ENCODE measurements at regions not wholly inside any gene's neighbourhood (a gene's known extent, or its start where the extent isn't known, plus 50 kb on each side); places are given as distances from the start of the nearest gene placed in this dataset.

DNA sequence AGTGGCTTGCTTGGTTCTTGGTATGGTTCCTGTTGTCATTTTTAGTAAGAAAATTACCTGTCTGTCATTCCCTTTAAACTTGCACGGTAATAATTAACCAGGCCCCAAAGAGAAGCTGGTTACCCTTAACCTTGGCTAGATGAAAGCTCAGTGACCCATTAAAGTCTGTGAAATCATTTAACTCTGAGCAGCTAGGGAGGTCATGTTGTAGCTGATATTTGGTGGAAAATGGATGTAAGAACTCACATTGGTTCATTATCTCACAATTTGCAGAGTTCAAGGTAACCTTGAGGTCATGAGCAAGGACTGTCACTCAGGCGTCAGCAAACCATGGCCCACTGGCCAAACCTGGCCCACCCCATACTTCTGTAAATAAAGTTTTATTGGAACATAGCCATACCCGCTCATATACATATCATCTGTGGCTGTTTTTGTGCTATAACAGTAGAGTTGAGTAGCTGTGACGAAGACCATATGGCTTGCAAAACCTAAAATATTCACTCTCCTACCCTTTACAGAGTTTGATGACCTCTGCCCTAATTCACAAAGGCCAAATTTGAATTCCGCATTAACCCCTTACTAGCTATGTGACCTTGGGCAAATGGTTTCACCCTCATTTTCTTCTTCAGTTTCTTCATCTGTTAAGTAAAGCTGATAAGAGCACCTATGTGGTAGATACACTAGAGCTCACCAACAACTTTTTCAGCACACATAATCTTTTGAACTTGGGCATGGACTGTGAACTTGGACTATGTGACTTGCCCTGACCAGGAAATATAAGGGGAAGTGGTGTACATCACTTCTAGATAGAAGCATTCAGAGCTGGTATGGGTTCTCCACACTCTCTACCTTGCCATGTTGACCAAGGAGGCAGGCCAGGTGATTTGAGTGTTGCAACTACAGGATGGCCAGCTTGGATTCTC is 61.5 kb upstream of the CPEB4 start (continued):
- no peak for TF ChIP-seq ZNF558 (CRISPR knock-in tag; IDR thresholded peaks at IDR 0.05; ENCODE audit: borderline replicate concordance)
- TF ChIP-seq FOXA1 (IDR thresholded peaks at IDR 0.05): no peak
- TF ChIP-seq FOXA1 (CRISPR knock-in tag; IDR thresholded peaks at IDR 0.05): peak; percentile 31; the same call in 1 of the 2 replicates
- no peak for TF ChIP-seq HNRNPH1 (optimal IDR thresholded peaks at IDR 0.05; ENCODE audit: low read depth, low read length)
- no peak for TF ChIP-seq ZNF569 (CRISPR knock-in tag; IDR thresholded peaks at IDR 0.05; ENCODE audit: borderline replicate concordance)
- TF ChIP-seq, protein P1, sequence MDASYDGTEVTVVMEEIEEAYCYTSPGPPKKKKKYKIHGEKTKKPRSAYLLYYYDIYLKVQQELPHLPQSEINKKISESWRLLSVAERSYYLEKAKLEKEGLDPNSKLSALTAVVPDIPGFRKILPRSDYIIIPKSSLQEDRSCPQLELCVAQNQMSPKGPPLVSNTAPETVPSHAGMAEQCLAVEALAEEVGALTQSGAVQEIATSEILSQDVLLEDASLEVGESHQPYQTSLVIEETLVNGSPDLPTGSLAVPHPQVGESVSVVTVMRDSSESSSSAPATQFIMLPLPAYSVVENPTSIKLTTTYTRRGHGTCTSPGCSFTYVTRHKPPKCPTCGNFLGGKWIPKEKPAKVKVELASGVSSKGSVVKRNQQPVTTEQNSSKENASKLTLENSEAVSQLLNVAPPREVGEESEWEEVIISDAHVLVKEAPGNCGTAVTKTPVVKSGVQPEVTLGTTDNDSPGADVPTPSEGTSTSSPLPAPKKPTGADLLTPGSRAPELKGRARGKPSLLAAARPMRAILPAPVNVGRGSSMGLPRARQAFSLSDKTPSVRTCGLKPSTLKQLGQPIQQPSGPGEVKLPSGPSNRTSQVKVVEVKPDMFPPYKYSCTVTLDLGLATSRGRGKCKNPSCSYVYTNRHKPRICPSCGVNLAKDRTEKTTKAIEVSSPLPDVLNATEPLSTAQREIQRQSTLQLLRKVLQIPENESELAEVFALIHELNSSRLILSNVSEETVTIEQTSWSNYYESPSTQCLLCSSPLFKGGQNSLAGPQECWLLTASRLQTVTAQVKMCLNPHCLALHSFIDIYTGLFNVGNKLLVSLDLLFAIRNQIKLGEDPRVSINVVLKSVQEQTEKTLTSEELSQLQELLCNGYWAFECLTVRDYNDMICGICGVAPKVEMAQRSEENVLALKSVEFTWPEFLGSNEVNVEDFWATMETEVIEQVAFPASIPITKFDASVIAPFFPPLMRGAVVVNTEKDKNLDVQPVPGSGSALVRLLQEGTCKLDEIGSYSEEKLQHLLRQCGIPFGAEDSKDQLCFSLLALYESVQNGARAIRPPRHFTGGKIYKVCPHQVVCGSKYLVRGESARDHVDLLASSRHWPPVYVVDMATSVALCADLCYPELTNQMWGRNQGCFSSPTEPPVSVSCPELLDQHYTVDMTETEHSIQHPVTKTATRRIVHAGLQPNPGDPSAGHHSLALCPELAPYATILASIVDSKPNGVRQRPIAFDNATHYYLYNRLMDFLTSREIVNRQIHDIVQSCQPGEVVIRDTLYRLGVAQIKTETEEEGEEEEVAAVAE (CRISPR knock-in tag; IDR thresholded peaks at IDR 0.05; ENCODE audit: borderline replicate concordance): no peak
- peak; percentile 41; the same call in 1 of the 2 replicates for TF ChIP-seq HNRNPUL1 (IDR thresholded peaks at IDR 0.05; ENCODE audit: low read depth, low read length)
- no peak for TF ChIP-seq PAWR (CRISPR knock-in tag; IDR thresholded peaks at IDR 0.05; ENCODE audit: borderline replicate concordance)
- no peak for TF ChIP-seq SALL2 (CRISPR knock-in tag; IDR thresholded peaks at IDR 0.05)
- TF ChIP-seq PAF1 (CRISPR knock-in tag; IDR thresholded peaks at IDR 0.05): no peak
- TF ChIP-seq, protein P2, sequence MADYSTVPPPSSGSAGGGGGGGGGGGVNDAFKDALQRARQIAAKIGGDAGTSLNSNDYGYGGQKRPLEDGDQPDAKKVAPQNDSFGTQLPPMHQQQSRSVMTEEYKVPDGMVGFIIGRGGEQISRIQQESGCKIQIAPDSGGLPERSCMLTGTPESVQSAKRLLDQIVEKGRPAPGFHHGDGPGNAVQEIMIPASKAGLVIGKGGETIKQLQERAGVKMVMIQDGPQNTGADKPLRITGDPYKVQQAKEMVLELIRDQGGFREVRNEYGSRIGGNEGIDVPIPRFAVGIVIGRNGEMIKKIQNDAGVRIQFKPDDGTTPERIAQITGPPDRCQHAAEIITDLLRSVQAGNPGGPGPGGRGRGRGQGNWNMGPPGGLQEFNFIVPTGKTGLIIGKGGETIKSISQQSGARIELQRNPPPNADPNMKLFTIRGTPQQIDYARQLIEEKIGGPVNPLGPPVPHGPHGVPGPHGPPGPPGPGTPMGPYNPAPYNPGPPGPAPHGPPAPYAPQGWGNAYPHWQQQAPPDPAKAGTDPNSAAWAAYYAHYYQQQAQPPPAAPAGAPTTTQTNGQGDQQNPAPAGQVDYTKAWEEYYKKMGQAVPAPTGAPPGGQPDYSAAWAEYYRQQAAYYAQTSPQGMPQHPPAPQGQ (CRISPR knock-in tag; IDR thresholded peaks at IDR 0.05; ENCODE audit: borderline replicate concordance): no peak
- no peak for TF ChIP-seq EED (CRISPR knock-in tag; IDR thresholded peaks at IDR 0.05)
- no peak for TF ChIP-seq ZNF547 (CRISPR knock-in tag; IDR thresholded peaks at IDR 0.05)
- TF ChIP-seq SP2 (CRISPR knock-in tag; IDR thresholded peaks at IDR 0.05): no peak
- TF ChIP-seq, protein P3, sequence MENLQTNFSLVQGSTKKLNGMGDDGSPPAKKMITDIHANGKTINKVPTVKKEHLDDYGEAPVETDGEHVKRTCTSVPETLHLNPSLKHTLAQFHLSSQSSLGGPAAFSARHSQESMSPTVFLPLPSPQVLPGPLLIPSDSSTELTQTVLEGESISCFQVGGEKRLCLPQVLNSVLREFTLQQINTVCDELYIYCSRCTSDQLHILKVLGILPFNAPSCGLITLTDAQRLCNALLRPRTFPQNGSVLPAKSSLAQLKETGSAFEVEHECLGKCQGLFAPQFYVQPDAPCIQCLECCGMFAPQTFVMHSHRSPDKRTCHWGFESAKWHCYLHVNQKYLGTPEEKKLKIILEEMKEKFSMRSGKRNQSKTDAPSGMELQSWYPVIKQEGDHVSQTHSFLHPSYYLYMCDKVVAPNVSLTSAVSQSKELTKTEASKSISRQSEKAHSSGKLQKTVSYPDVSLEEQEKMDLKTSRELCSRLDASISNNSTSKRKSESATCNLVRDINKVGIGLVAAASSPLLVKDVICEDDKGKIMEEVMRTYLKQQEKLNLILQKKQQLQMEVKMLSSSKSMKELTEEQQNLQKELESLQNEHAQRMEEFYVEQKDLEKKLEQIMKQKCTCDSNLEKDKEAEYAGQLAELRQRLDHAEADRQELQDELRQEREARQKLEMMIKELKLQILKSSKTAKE (CRISPR knock-in tag; IDR thresholded peaks at IDR 0.05; ENCODE audit: borderline replicate concordance): peak; percentile 59; the same call in 1 of the 2 replicates
- TF ChIP-seq ZNF530 (CRISPR knock-in tag; IDR thresholded peaks at IDR 0.05; ENCODE audit: low read depth): no peak
- TF ChIP-seq ZFP1 (CRISPR knock-in tag; IDR thresholded peaks at IDR 0.05): no peak
- no peak for TF ChIP-seq ZSCAN29 (CRISPR knock-in tag; conservative IDR thresholded peaks at IDR 0.05)
- TF ChIP-seq ZNF367 (CRISPR knock-in tag; IDR thresholded peaks at IDR 0.05; ENCODE audit: borderline replicate concordance): no peak
- TF ChIP-seq MTF2 (CRISPR knock-in tag; IDR thresholded peaks at IDR 0.05; ENCODE audit: borderline replicate concordance): no peak

Data from HepG2 (cell line).